GM12878 (cell line): ENCODE measurements at regions not wholly inside any gene's neighbourhood (a gene's known extent, or its start where the extent isn't known, plus 50 kb on each side); places are given as distances from the start of the nearest gene placed in this dataset.

Experiments
- ATAC-seq: fragments of 200-7000 bp; cut with Tn5 transposase; 3 replicates; pipeline ENCODE4 v1.9.1; 2020; ENCODE audit warnings: mild to moderate bottlenecking, moderate library complexity
- BruUV-seq: library from RNA; stranded (reverse); fragments of 400-500 nt; replicated peaks from 2 replicates; lab custom pipeline; 2021; lab: Mats Ljungman, UMichigan
- CTCF ChIA-PET: fragments of 300-600 bp; sonication (Branson Sonifier 250); formaldehyde crosslinking; extraction: SDS; loops from one replicate; lab custom pipeline; 2021; ENCODE audit warnings: inconsistent platforms; lab: Yijun Ruan, JAX
- POLR2A ChIA-PET: fragments of 350-600 bp; formaldehyde crosslinking; extraction: SDS; loops from one replicate; lab custom pipeline; 2021; ENCODE audit warnings: inconsistent platforms; lab: Charles Lee
- RAD21 ChIA-PET: fragments of 300-600 bp; sonication (Branson Sonifier 250); formaldehyde crosslinking; loops from one replicate; lab custom pipeline; 2023; ENCODE audit warnings: antibody characterized with exemption; ENCODE audit not compliant: unreplicated experiment; lab: Charles Lee
- SMC1A ChIA-PET: fragments of 300-600 bp; sonication (Branson Sonifier 250); formaldehyde crosslinking; loops from one replicate; lab custom pipeline; 2023; ENCODE audit not compliant: unreplicated experiment, uncharacterized antibody; lab: Charles Lee
- DNase-seq: peaks from one replicate; pipeline ENCODE4 v3.0.0-alpha.2; 2011; ENCODE audit warnings: low read depth, low spot score
- FAIRE-seq: peaks from 3 replicates; lab custom pipeline; 2011; peaks lifted over from hg19 to GRCh38; lab: Jason Lieb, UNC
- H2AFZ ChIP-seq: 2 replicates; pipeline ENCODE4 v1.6.0; 2011; ENCODE audit warnings: low read depth, low read length, control low read depth; ENCODE audit not compliant: control insufficient read depth
- H3K27ac ChIP-seq: 2 replicates; pipeline ENCODE4 v1.5.1; 2011; ENCODE audit warnings: control low read depth; ENCODE audit not compliant: control insufficient read depth, insufficient read depth
- H3K27me3 ChIP-seq, 2 experiments: replicated peaks in 1 of 2; 2 replicates each; pipeline versions ENCODE4 v1.6.0 to v1.6.1; 2011; ENCODE audit warnings: low read length in 1 of 2; ENCODE audit not compliant: control insufficient read depth in 2 of 2, insufficient read depth in 2 of 2
- H3K36me3 ChIP-seq, 2 experiments: 2 replicates each; pipeline ENCODE4 v1.5.1; 2011; ENCODE audit warnings: low read length in 1 of 2; ENCODE audit not compliant: control insufficient read depth in 2 of 2, insufficient read depth in 2 of 2
- H3K4me1 ChIP-seq: 2 replicates; pipeline ENCODE4 v1.6.1; 2011; ENCODE audit warnings: mild to moderate bottlenecking, low read length, moderate library complexity, mixed read lengths; ENCODE audit not compliant: control insufficient read depth, insufficient read depth
- H3K4me2 ChIP-seq: 2 replicates; pipeline ENCODE4 v1.6.0; 2011; ENCODE audit warnings: control low read depth; ENCODE audit not compliant: control insufficient read depth, insufficient read depth
- H3K4me3 ChIP-seq: fragments of 200-600 bp; sonication (generic); 2 replicates; pipeline ENCODE4 v1.5.1; 2016
- H3K79me2 ChIP-seq: 2 replicates; pipeline ENCODE4 v1.6.0; 2011; ENCODE audit warnings: low read length; ENCODE audit not compliant: control insufficient read depth, insufficient read depth
- H3K9ac ChIP-seq: 2 replicates; pipeline ENCODE4 v1.8.0; 2011; ENCODE audit warnings: low read length, control low read depth, mixed read lengths; ENCODE audit not compliant: control insufficient read depth, insufficient read depth
- H3K9me3 ChIP-seq: replicated peaks from 3 replicates; pipeline ENCODE4 v1.5.1; 2011; ENCODE audit warnings: mild to moderate bottlenecking, low read length; ENCODE audit not compliant: control insufficient read depth, insufficient read depth
- H4K20me1 ChIP-seq: 2 replicates; pipeline ENCODE4 v1.6.0; 2011; ENCODE audit not compliant: control insufficient read depth, insufficient read depth
- EZH2 ChIP-seq: IDR thresholded peaks from 2 replicates; pipeline ENCODE4 v1.6.1; 2012; ENCODE audit warnings: low read depth, mild to moderate bottlenecking, control low read depth, inconsistent platforms, low read length, borderline replicate concordance; ENCODE audit not compliant: control insufficient read depth
- JUND ChIP-seq: IDR thresholded peaks from 2 replicates; pipeline ENCODE4 v1.6.1; 2012; ENCODE audit warnings: low read depth, mild to moderate bottlenecking, low read length, improper control_type of control experiment, moderate library complexity
- KAT2A ChIP-seq: conservative IDR thresholded peaks from 2 replicates; pipeline ENCODE4 v1.6.1; 2011; ENCODE audit warnings: low read depth, low read length; ENCODE audit not compliant: control insufficient read depth
- NRF1 ChIP-seq: conservative IDR thresholded peaks from 2 replicates; pipeline ENCODE4 v1.6.1; 2011; ENCODE audit warnings: mild to moderate bottlenecking, low read depth, low read length, improper control_type of control experiment
- RCOR1 ChIP-seq: conservative IDR thresholded peaks from 2 replicates; pipeline ENCODE4 v1.6.1; 2012; ENCODE audit warnings: low read depth, low read length, improper control_type of control experiment
- WGBS: methylation state at CpG from one replicate; pipeline ENCODE4 v1.1.6; 2016; ENCODE audit warnings: low lambda C conversion rate; ENCODE audit not compliant: insufficient replicate concordance, insufficient coverage; ENCODE audit errors: missing lambda C conversion rate; 5-methylcytosine and 5-hydroxymethylcytosine counted together
- in situ Hi-C: fragments of 300-500 bp; cut with MboI; formaldehyde crosslinking; loops from 9 replicates; pipeline ENCODE4 v1.14.3; 2018; ENCODE audit warnings: mixed read lengths
- intact Hi-C: fragments of 100-400 bp; cut with micrococcal nuclease; formaldehyde crosslinking; loops from one replicate; pipeline ENCODE4 v1.14.2; 2022; ENCODE audit not compliant: unreplicated experiment
- TF ChIP-seq, protein P1 (sequence below): fragments of 150-350 bp; IDR thresholded peaks from 2 replicates; pipeline ENCODE4 v1.6.1; 2016; ENCODE audit warnings: low read depth, low read length
- TF ChIP-seq, protein P2 (sequence below): fragments of 450-650 bp; formaldehyde crosslinking; IDR thresholded peaks from 2 replicates; pipeline ENCODE4 v1.4.0; 2022; ENCODE audit warnings: mild to moderate bottlenecking, moderate library complexity

DNA sequence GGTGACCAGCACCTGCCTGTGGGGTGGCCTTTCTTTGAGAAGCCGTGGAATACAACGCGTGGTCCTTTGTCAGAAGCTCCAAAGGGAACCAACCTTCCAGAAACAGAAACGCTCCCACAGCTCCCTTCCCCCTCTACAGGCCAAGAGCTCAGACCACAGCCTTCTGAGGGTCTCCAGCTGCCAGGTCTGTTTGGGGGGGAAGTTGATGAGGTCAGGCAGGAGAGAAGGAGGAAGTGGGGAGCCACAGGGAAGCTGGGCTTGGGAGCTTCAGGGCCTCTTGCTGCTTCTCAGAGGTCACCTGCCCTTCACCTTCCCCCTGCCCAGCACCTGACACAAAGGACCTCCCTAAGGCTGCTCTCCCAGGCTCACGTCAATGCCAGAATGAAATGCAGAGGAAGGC is 287.7 kb upstream of the ID2 start:
- Histone ChIP-seq H3K4me3 (no peak overlapping the region), H3K79me2 (no peaks in the 10 kb centered on the region), H3K9ac (no peak overlapping the region), H4K20me1 (no peaks in the 10 kb centered on the region), H2AFZ (no peak overlapping the region), H3K9me3 (no peaks in the 10 kb centered on the region; the same call in 2 of the 3 replicates), H3K27me3 (no peaks in the 10 kb centered on the region), H3K4me1 (no peaks in the 10 kb centered on the region), H3K4me2 (no peak overlapping the region), H3K27ac (no peak overlapping the region), H3K36me3 (peaks cover 0 to 10% of the 10 kb centered on the region in 2 experiments; a peak in 2 of 4 replicates)
- no peak for DNase-seq
- no peak for ATAC-seq
- RAD21 ChIA-PET = interaction anchor here (1.3 kb wide), 1 partner anchor 16 kb away, joined by 3 read pairs; no protein-coding TSS in a partner anchor
- no TSS peak for BruUV-seq
- SMC1A ChIA-PET = interaction anchor here (0.7 to 2.8 kb wide), 4 partner anchors 13 to 298 kb away, joined by 3 to 31 read pairs (median 4); no protein-coding TSS in a partner anchor
- intact Hi-C loops (no loop called here), in situ Hi-C loops (no loop called here)
- CTCF ChIA-PET = interaction anchor here (0.6 to 1.5 kb wide), 4 partner anchors 11 to 143 kb away, joined by 3 to 6 read pairs (median 4); no protein-coding TSS in a partner anchor
- FAIRE-seq = no peak
- POLR2A ChIA-PET = interaction anchor here (1.2 to 1.9 kb wide), 2 partner anchors 12 to 65 kb away, joined by 3 to 12 read pairs; no protein-coding TSS in a partner anchor
- WGBS = 86% methylated on average over 5 of the region's 5 CpGs
- no peak for TF ChIP-seq KAT2A
- TF ChIP-seq JUND = no peak
- TF ChIP-seq, protein P1, sequence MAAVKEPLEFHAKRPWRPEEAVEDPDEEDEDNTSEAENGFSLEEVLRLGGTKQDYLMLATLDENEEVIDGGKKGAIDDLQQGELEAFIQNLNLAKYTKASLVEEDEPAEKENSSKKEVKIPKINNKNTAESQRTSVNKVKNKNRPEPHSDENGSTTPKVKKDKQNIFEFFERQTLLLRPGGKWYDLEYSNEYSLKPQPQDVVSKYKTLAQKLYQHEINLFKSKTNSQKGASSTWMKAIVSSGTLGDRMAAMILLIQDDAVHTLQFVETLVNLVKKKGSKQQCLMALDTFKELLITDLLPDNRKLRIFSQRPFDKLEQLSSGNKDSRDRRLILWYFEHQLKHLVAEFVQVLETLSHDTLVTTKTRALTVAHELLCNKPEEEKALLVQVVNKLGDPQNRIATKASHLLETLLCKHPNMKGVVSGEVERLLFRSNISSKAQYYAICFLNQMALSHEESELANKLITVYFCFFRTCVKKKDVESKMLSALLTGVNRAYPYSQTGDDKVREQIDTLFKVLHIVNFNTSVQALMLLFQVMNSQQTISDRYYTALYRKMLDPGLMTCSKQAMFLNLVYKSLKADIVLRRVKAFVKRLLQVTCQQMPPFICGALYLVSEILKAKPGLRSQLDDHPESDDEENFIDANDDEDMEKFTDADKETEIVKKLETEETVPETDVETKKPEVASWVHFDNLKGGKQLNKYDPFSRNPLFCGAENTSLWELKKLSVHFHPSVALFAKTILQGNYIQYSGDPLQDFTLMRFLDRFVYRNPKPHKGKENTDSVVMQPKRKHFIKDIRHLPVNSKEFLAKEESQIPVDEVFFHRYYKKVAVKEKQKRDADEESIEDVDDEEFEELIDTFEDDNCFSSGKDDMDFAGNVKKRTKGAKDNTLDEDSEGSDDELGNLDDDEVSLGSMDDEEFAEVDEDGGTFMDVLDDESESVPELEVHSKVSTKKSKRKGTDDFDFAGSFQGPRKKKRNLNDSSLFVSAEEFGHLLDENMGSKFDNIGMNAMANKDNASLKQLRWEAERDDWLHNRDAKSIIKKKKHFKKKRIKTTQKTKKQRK = no peak
- TF ChIP-seq RCOR1 = no peak
- no peak for TF ChIP-seq EZH2
- TF ChIP-seq NRF1 = no peak
- TF ChIP-seq, protein P2, sequence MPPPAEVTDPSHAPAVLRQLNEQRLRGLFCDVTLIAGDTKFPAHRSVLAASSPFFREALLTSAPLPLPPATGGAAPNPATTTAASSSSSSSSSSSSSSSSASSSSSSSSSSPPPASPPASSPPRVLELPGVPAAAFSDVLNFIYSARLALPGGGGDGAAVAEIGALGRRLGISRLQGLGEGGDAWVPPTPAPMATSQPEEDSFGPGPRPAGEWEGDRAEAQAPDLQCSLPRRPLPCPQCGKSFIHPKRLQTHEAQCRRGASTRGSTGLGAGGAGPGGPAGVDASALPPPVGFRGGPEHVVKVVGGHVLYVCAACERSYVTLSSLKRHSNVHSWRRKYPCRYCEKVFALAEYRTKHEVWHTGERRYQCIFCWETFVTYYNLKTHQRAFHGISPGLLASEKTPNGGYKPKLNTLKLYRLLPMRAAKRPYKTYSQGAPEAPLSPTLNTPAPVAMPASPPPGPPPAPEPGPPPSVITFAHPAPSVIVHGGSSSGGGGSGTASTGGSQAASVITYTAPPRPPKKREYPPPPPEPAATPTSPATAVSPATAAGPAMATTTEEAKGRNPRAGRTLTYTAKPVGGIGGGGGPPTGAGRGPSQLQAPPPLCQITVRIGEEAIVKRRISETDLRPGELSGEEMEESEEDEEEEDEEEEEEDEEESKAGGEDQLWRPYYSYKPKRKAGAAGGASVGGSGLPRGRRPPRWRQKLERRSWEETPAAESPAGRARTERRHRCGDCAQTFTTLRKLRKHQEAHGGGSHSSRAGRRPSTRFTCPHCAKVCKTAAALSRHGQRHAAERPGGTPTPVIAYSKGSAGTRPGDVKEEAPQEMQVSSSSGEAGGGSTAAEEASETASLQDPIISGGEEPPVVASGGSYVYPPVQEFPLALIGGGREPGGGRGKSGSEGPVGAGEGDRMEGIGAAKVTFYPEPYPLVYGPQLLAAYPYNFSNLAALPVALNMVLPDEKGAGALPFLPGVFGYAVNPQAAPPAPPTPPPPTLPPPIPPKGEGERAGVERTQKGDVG (CRISPR knock-in tag) = no peak
